Panc1 (cell line): ENCODE measurements at regions not wholly inside any gene's neighbourhood (a gene's known extent, or its start where the extent isn't known, plus 50 kb on each side); places are given as distances from the start of the nearest gene placed in this dataset.

Source experiments
- ATAC-seq: fragments of 200-7000 bp; cut with Tn5 transposase; 2 replicates; pipeline ENCODE4 v1.9.1; 2020; ENCODE audit warnings: mild to moderate bottlenecking, moderate library complexity
- BruUV-seq: library from RNA; stranded (reverse); fragments of 400-500 nt; replicated peaks from 2 replicates; lab custom pipeline; 2021; lab: Mats Ljungman, UMichigan
- CTCF ChIA-PET: fragments of 300-600 bp; sonication (Branson Sonifier 250); formaldehyde crosslinking; loops from one replicate; lab custom pipeline; 2022; ENCODE audit warnings: antibody characterized with exemption; lab: Charles Lee
- POLR2A ChIA-PET: fragments of 300-600 bp; sonication (Branson Sonifier 250); formaldehyde crosslinking; loops from one replicate; lab custom pipeline; 2022; ENCODE audit warnings: antibody characterized with exemption; lab: Charles Lee
- DNase-seq: peaks from one replicate; pipeline ENCODE4 v3.0.0-alpha.2; 2010; ENCODE audit warnings: low read depth, low spot score
- H3K27ac ChIP-seq: 2 replicates; pipeline ENCODE4 v1.5.1; 2011; ENCODE audit warnings: mild to moderate bottlenecking, low read length, inconsistent platforms
- H3K27me3 ChIP-seq: fragments of 200-500 bp; sonication (Bioruptor generic); 2 replicates; pipeline ENCODE4 v1.6.0; 2014; ENCODE audit warnings: low read length, inconsistent platforms; ENCODE audit not compliant: control insufficient read depth, insufficient read depth
- H3K36me3 ChIP-seq: fragments of 200-500 bp; sonication (Bioruptor generic); 2 replicates; pipeline ENCODE4 v1.5.1; 2014; ENCODE audit warnings: inconsistent platforms, mild to moderate bottlenecking, low read length, moderate library complexity; ENCODE audit not compliant: control insufficient read depth, insufficient read depth
- H3K4me1 ChIP-seq: 2 replicates; pipeline ENCODE4 v1.5.1; 2011; ENCODE audit warnings: inconsistent platforms, mild to moderate bottlenecking, low read length, moderate library complexity; ENCODE audit not compliant: control insufficient read depth, insufficient read depth
- H3K4me3 ChIP-seq, 2 experiments: 2 replicates each; pipeline ENCODE4 v1.5.1; 2011 to 2012; ENCODE audit warnings: low read depth in 2 of 2, low read length in 2 of 2, mild to moderate bottlenecking in 2 of 2, inconsistent platforms in 1 of 2, moderate library complexity in 1 of 2
- H3K9me3 ChIP-seq: fragments of 200-500 bp; sonication (Bioruptor generic); 2 replicates; pipeline ENCODE4 v1.5.1; 2014; ENCODE audit warnings: low read depth, mild to moderate bottlenecking, inconsistent platforms, low read length, moderate library complexity; ENCODE audit not compliant: control insufficient read depth, insufficient read depth
- CTCF ChIP-seq: fragments of 450-650 bp; IDR thresholded peaks from 2 replicates; pipeline ENCODE4 v1.5.1; 2017; ENCODE audit warnings: mild to moderate bottlenecking
- POLR2AphosphoS5 ChIP-seq: IDR thresholded peaks from 2 replicates; pipeline ENCODE4 v1.6.1; 2012; ENCODE audit warnings: mild to moderate bottlenecking, low read depth, low read length, moderate library complexity
- REST ChIP-seq, 2 experiments: IDR thresholded peaks; 2 replicates each; pipeline ENCODE4 v1.6.1; 2011 to 2012; ENCODE audit warnings: low read depth in 2 of 2, control low read depth in 1 of 2, low read length in 1 of 2, mild to moderate bottlenecking in 1 of 2, moderate library complexity in 1 of 2; ENCODE audit not compliant: insufficient read depth in 1 of 2
- SIN3A ChIP-seq: IDR thresholded peaks from 2 replicates; pipeline ENCODE4 v1.6.1; 2012; ENCODE audit warnings: low read depth, mild to moderate bottlenecking, low read length, moderate library complexity, borderline replicate concordance; ENCODE audit not compliant: insufficient read depth
- TCF7L2 ChIP-seq: IDR thresholded peaks from 2 replicates; pipeline ENCODE4 v1.6.1; 2011; ENCODE audit warnings: mild to moderate bottlenecking, low read depth, low read length, inconsistent platforms
- in situ Hi-C: cut with HindIII; loops from 2 replicates; pipeline ENCODE4 v1.10.0; 2016; ENCODE audit warnings: low sequenced_read_pairs, low pct_unique_long_range_greater_than_20kb
- intact Hi-C: fragments of 100-400 bp; cut with micrococcal nuclease; formaldehyde crosslinking; loops from one replicate; pipeline ENCODE4 v1.10.0; 2022; ENCODE audit not compliant: unreplicated experiment

DNA sequence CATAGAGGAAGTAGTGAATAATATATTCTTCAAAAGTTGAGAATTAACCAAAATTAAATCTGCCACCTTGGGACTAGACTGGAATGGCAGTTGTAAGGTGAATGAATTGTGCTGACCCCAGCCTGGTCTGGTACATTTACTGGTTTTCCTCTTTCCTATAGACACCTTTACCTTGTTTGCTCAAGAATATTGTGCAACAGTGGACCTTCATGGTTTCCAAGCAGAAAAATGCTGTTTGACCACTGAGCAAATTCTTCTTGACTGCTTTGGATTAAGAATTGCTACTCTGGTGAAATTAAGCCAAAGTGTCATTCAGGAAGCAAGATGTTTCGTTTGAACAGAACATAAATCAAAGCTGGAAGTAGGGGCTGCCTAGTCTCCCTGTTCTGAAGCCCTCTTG, 156.6 kb upstream of the TAB2 start:
- TF ChIP-seq SIN3A (no peak), POLR2AphosphoS5 (no peak), TCF7L2 (no peak), REST (IDR thresholded peaks at IDR 0.05; ENCODE audit: insufficient read depth in 1 of 2, low read depth in 2 of 2, low read length in 1 of 2) (no peak), CTCF (no peak)
- in situ Hi-C loops (no loop called here), intact Hi-C loops (no loop called here)
- POLR2A ChIA-PET = no interaction called here
- Histone ChIP-seq H3K27me3 (no peaks in the 10 kb centered on the region), H3K4me1 (no peaks in the 10 kb centered on the region; the same call in 1 of the 2 replicates), H3K9me3 (no peaks in the 10 kb centered on the region), H3K27ac (no peak overlapping the region), H3K4me3 (no peak overlapping the region), H3K36me3 (no peaks in the 10 kb centered on the region)
- CTCF ChIA-PET = no interaction called here
- ATAC-seq (no peak), DNase-seq (no peak)
- BruUV-seq = no TSS peak

DNA sequence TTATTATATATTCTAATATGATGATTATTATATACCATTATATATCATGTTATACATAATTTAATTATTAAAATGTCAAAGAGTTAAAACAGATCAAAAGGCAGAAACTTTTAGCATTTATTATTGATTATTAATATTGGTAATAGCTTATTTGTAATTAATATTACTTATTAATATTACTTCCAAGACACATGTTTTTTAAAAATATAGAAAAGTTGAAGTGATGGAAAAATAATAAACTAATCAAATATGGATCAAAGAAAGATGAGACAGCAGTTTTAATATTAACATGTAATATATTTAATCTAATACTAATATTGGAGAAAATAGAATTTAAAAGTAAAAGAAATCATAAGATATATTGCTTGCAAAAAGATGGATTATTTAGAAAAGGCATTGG, 154.6 kb upstream of the TAB2 start:
- in situ Hi-C loops (no loop called here), intact Hi-C loops (no loop called here)
- ChIA-PET CTCF (no interaction called here), POLR2A (no interaction called here)
- H3K4me3 ChIP-seq = no peak overlapping the region
- no peaks in the 10 kb centered on the region for H3K27me3 ChIP-seq
- no peak for DNase-seq
- no TSS peak for BruUV-seq
- no peak for ATAC-seq
- H3K36me3 ChIP-seq = no peaks in the 10 kb centered on the region
- TF ChIP-seq REST (IDR thresholded peaks at IDR 0.05; ENCODE audit: insufficient read depth in 1 of 2, low read depth in 2 of 2, low read length in 1 of 2) = no peak
- no peak for TF ChIP-seq POLR2AphosphoS5
- no peak for TF ChIP-seq TCF7L2
- TF ChIP-seq SIN3A = no peak
- no peak for TF ChIP-seq CTCF
- no peaks in the 10 kb centered on the region; the same call in 1 of the 2 replicates for H3K4me1 ChIP-seq
- H3K9me3 ChIP-seq = no peaks in the 10 kb centered on the region
- no peak overlapping the region for H3K27ac ChIP-seq
